GM12875 (cell line): ENCODE measurements at regions not wholly inside any gene's neighbourhood (a gene's known extent, or its start where the extent isn't known, plus 50 kb on each side); places are given as distances from the start of the nearest gene placed in this dataset.

ENCODE experiments used
- H3K4me3 ChIP-seq: one replicate; pipeline ENCODE4 v1.5.1; 2011; ENCODE audit warnings: low read depth, low read length, control low read depth
- CTCF ChIP-seq: IDR thresholded peaks from 2 replicates; pipeline ENCODE4 v1.5.1; 2011; ENCODE audit warnings: low read depth, mild to moderate bottlenecking, control low read depth, inconsistent platforms, low read length, moderate library complexity, borderline replicate concordance; ENCODE audit not compliant: insufficient read depth

DNA sequence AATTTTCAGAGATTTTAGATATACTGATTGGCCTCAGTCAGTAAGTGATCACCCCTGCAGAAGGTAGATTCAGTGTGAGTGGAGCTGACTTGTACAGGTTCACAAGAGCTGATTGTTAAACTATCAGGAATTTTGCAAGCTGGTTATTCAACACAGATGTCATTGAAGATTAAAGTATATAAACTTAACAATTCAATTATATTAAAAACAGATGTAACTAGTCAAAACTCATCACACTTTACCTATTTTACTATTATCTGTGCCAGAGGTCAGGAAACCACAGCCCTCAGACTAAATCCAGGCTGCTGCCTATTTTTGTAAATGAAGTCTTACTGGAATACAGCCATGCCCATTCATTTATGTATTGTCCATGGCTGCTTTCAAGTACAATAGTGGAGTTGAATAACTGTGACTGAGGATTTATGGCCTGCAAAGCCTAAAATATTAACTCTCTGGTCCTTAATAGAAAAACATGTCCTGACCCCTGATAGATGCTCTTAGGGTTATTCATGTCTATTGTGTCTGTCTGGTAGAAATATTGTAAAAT, 429.3 kb upstream of the PDZRN3 start:
- no peak overlapping the region for H3K4me3 ChIP-seq
- TF ChIP-seq CTCF: no peak

- no peak overlapping the region for H3K4me3 ChIP-seq
- TF ChIP-seq CTCF: no peak
Observed at GRCh38 chr3:74049444-74049843, 424.7 kb upstream of the PDZRN3 start.

GRCh38 chr3:74048699-74049098, 424.0 kb upstream of the PDZRN3 start:
- no peak overlapping the region for H3K4me3 ChIP-seq
- no peak for TF ChIP-seq CTCF

GRCh38 chr3:74045000-74045399, 420.3 kb upstream of the PDZRN3 start:
- no peak for TF ChIP-seq CTCF

DNA sequence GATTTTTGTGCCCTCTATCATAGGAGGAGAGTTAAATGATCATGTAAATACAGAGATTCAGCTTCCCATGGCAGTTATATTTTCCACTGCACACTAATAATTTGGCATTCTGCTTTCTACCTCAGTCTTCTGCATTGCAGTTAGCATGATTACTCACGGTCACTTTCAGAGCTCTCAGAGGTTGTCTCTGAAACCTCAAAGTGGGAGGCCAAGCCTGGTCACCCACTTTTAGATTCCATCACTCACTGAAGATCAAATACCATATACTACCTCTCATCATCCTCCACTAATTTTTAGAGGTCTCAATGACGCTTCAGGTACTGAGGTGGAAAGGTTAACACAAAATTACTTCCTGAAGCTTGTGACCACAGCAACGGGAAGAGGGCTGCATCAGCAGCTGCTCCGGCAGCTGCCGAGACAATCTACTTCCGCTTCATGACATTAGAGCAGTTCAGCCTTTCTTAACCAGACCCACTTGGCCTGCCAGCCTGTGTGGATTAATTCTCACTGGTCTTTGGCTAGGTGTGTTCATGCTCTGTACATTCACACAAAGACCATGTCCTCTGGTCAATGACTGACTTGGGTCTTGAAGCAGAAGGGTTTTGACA, 416.4 kb upstream of the PDZRN3 start:
- no peak overlapping the region for H3K4me3 ChIP-seq
- no peak for TF ChIP-seq CTCF

More at GRCh38 chr3:74045000-74045399, 420.3 kb upstream of the PDZRN3 start:
- H3K4me3 ChIP-seq: no peak overlapping the region

DNA sequence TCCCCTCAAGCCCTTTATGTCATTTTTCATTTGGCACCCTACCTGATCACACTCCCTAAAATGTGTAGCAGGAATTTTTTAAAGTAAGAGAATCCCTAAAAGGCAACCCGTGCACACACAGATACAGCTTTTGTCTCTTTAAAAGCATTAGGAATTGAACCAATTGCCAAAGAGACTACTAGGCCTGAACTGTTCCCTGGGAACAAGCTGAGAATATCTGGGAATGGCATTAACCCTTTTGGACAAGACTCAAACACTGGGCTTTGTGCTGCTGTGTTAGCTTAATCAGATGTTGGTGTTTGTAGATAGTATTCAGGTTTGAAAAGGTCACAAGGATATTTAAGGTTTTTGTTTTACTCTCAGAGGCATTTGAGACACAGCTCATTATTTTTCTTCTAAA, 414.4 kb upstream of the PDZRN3 start:
- no peak overlapping the region for H3K4me3 ChIP-seq
- TF ChIP-seq CTCF: no peak

DNA sequence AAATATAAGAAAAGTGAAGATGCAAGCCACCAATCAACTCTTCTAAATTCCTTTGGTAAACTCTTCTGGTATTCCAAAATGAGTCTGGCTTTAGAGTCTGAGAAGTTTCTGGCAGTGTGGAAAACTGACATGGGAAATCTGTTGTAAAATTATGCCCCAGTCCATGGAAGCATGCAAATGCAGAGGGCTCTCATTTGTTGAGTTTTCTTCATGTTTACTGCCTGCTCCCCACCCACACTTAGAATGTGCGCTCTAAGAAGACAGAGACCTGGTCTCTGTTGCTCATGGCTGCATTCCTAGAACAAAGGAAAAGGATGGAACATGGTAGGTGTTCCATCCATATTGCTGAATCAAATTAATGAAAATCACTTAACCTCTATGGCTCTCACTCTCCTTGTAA, 411.8 kb upstream of the PDZRN3 start:
- TF ChIP-seq CTCF: no peak
- H3K4me3 ChIP-seq: no peak overlapping the region
